ENCODE measurements at regions not wholly inside any gene's neighbourhood (a gene's known extent, or its start where the extent isn't known, plus 50 kb on each side); places are given as distances from the start of the nearest gene placed in this dataset.

- CTCF ChIA-PET = no interaction called here
- H2AFZ ChIP-seq (ENCODE audit: low read depth, low read length) = no peak overlapping the region
- no peaks in the 10 kb centered on the region for H3K79me2 ChIP-seq (ENCODE audit: control insufficient read depth, insufficient read depth, low read length)
- intact Hi-C loops (cut with micrococcal nuclease) = no loop called here
- DNase-seq (ENCODE audit: low read depth, low spot score) = no peak
- no peaks in the 10 kb centered on the region for H3K4me1 ChIP-seq (ENCODE audit: control insufficient read depth, extremely low read depth, insufficient read depth, low read length)
- H4K20me1 ChIP-seq (replicated peaks; ENCODE audit: control insufficient read depth, extremely low read depth, insufficient read depth, low read length) = no peaks in the 10 kb centered on the region
- H3K9ac ChIP-seq (replicated peaks; ENCODE audit: extremely low read depth, insufficient read depth, low read length) = no peak overlapping the region
- FAIRE-seq = no peak
- peaks cover 7% of the 10 kb centered on the region for H3K9me3 ChIP-seq (replicated peaks; ENCODE audit: control insufficient read depth, insufficient read depth, low read length)
- BruUV-seq (replicated peaks) = no TSS peak
- no peaks in the 10 kb centered on the region for H3K36me3 ChIP-seq (ENCODE audit: control insufficient read depth in 2 of 2, extremely low read depth in 1 of 2, insufficient read depth in 2 of 2, low read length in 2 of 2)
- no peak overlapping the region for H3K4me3 ChIP-seq (replicated peaks in 1 of 3; ENCODE audit: insufficient read depth in 1 of 3, low read depth in 1 of 3, low read length in 3 of 3)
- TF ChIP-seq JUN (IDR thresholded peaks at IDR 0.05; ENCODE audit: borderline replicate concordance, insufficient read depth, insufficient read length, low read depth) (no peak), POLR2A (IDR thresholded peaks at IDR 0.05; ENCODE audit: low read depth, low read length) (no peak), EZH2 (IDR thresholded peaks at IDR 0.05; ENCODE audit: borderline replicate concordance, low read depth, low read length, severe bottlenecking) (no peak), POLR2AphosphoS5 (IDR thresholded peaks at IDR 0.05; ENCODE audit: insufficient read depth, low read depth, low read length) (no peak), FOS (IDR thresholded peaks at IDR 0.05; ENCODE audit: borderline replicate concordance, insufficient read depth, low read length) (no peak), MAX (IDR thresholded peaks at IDR 0.05; ENCODE audit: insufficient read depth, insufficient read length) (no peak)
- no peaks in the 10 kb centered on the region for H3K27me3 ChIP-seq (ENCODE audit: control insufficient read depth in 2 of 2, insufficient read depth in 2 of 2, low read length in 2 of 2)
- H3K9me1 ChIP-seq (replicated peaks; ENCODE audit: control insufficient read depth, extremely low read depth, insufficient read depth, low read length) = no peaks in the 10 kb centered on the region
- H3K4me2 ChIP-seq (ENCODE audit: insufficient read depth, low read length) = no peak overlapping the region
- POLR2A ChIA-PET = no interaction called here
- dilution Hi-C loops (cut with MboI; ENCODE audit: extremely low pct_ligation_motif_present, low sequenced_read_pairs) = no loop called here
- H3K27ac ChIP-seq (ENCODE audit: insufficient read depth, low read depth, low read length) = no peak overlapping the region
Measured at GRCh38 chr5:2196416-2196815, 313.7 kb upstream of the IRX4 start.

GRCh38 chr5:2194949-2195348 is 312.2 kb upstream of the IRX4 start:
- no peak overlapping the region for H3K9ac ChIP-seq (replicated peaks; ENCODE audit: extremely low read depth, insufficient read depth, low read length)
- no peaks in the 10 kb centered on the region for H3K27me3 ChIP-seq (ENCODE audit: control insufficient read depth in 2 of 2, insufficient read depth in 2 of 2, low read length in 2 of 2)
- TF ChIP-seq EZH2 (IDR thresholded peaks at IDR 0.05; ENCODE audit: borderline replicate concordance, low read depth, low read length, severe bottlenecking) = no peak
- TF ChIP-seq JUN (IDR thresholded peaks at IDR 0.05; ENCODE audit: borderline replicate concordance, insufficient read depth, insufficient read length, low read depth) = no peak
- TF ChIP-seq POLR2AphosphoS5 (IDR thresholded peaks at IDR 0.05; ENCODE audit: insufficient read depth, low read depth, low read length) = no peak
- no peak for TF ChIP-seq CTCF (IDR thresholded peaks at IDR 0.05; ENCODE audit: extremely low read depth in 1 of 2, insufficient read depth in 1 of 2, low read depth in 1 of 2, low read length in 2 of 2)
- TF ChIP-seq GATA2 (IDR thresholded peaks at IDR 0.05; ENCODE audit: insufficient read depth, insufficient read length, low read depth, low read length) = no peak
- no peak for TF ChIP-seq POLR2A (IDR thresholded peaks at IDR 0.05; ENCODE audit: low read depth, low read length)
- no peak for TF ChIP-seq MAX (IDR thresholded peaks at IDR 0.05; ENCODE audit: insufficient read depth, insufficient read length)
- no peak for TF ChIP-seq MYC (IDR thresholded peaks at IDR 0.05; ENCODE audit: low read depth, low read length)
- TF ChIP-seq FOS (IDR thresholded peaks at IDR 0.05; ENCODE audit: borderline replicate concordance, insufficient read depth, low read length) = no peak
- no peak overlapping the region for H3K4me3 ChIP-seq (replicated peaks in 1 of 3; ENCODE audit: insufficient read depth in 1 of 3, low read depth in 1 of 3, low read length in 3 of 3)
- ChIA-PET CTCF (no interaction called here), POLR2A (no interaction called here)
- no peak overlapping the region for H2AFZ ChIP-seq (ENCODE audit: low read depth, low read length)
- DNase-seq (ENCODE audit: low read depth, low spot score) (no peak), FAIRE-seq (no peak)
- dilution Hi-C loops (cut with MboI; ENCODE audit: extremely low pct_ligation_motif_present, low sequenced_read_pairs) (no loop called here), intact Hi-C loops (cut with micrococcal nuclease) (no loop called here)
- H3K27ac ChIP-seq (ENCODE audit: insufficient read depth, low read depth, low read length) = no peak overlapping the region
- H3K4me1 ChIP-seq (ENCODE audit: control insufficient read depth, extremely low read depth, insufficient read depth, low read length) = no peaks in the 10 kb centered on the region
- no peaks in the 10 kb centered on the region for H3K79me2 ChIP-seq (ENCODE audit: control insufficient read depth, insufficient read depth, low read length)
- no TSS peak for BruUV-seq (replicated peaks)
- H3K36me3 ChIP-seq (ENCODE audit: control insufficient read depth in 2 of 2, extremely low read depth in 1 of 2, insufficient read depth in 2 of 2, low read length in 2 of 2) = no peaks in the 10 kb centered on the region
- H3K9me3 ChIP-seq (replicated peaks; ENCODE audit: control insufficient read depth, insufficient read depth, low read length) = peaks cover 4% of the 10 kb centered on the region
- no peak overlapping the region for H3K4me2 ChIP-seq (ENCODE audit: insufficient read depth, low read length)
- H4K20me1 ChIP-seq (replicated peaks; ENCODE audit: control insufficient read depth, extremely low read depth, insufficient read depth, low read length) = no peaks in the 10 kb centered on the region
- H3K9me1 ChIP-seq (replicated peaks; ENCODE audit: control insufficient read depth, extremely low read depth, insufficient read depth, low read length) = no peaks in the 10 kb centered on the region

All from endothelial cell of umbilical vein (primary cell).